Spleen (tissue), 7 donors: ENCODE measurements at regions not wholly inside any gene's neighbourhood (a gene's known extent, or its start where the extent isn't known, plus 50 kb on each side); places are given as distances from the start of the nearest gene placed in this dataset.

Source experiments
- POLR2AphosphoS5 ChIP-seq, 3 donors: sonication (generic); formaldehyde crosslinking; IDR thresholded peaks; one replicate each; pipeline ENCODE4 v1.5.1; 2017; ENCODE audit warnings: antibody characterized with exemption in 3 of 3
- TF ChIP-seq, protein P1 (sequence below), 11 experiments: fragments of 200-600 bp in 7 of 11; fragments of 450-650 bp in 4 of 11; sonication (generic) in 4 of 11; IDR thresholded peaks in 8 of 11; conservative IDR thresholded peaks in 3 of 11; 1 replicate in 7 of 11; 2 replicates in 4 of 11; pipeline versions ENCODE4 v1.4.0 to v1.8.0; 2016 to 2021; ENCODE audit warnings: antibody characterized with exemption in 11 of 11, inconsistent platforms in 4 of 11, mild to moderate bottlenecking in 1 of 11
- donor health status: DM: no; HTN: no; CAD: no; lungs with moderate emphysema.
- donor health status: DM: no; HTN: no; CAD: no.
- donor health status: DM: no; HTN: no; CAD: no.

GRCh38 chr1:209205039-209205438 is 378.5 kb upstream of the CAMK1G start:
- TF ChIP-seq, protein P1, sequence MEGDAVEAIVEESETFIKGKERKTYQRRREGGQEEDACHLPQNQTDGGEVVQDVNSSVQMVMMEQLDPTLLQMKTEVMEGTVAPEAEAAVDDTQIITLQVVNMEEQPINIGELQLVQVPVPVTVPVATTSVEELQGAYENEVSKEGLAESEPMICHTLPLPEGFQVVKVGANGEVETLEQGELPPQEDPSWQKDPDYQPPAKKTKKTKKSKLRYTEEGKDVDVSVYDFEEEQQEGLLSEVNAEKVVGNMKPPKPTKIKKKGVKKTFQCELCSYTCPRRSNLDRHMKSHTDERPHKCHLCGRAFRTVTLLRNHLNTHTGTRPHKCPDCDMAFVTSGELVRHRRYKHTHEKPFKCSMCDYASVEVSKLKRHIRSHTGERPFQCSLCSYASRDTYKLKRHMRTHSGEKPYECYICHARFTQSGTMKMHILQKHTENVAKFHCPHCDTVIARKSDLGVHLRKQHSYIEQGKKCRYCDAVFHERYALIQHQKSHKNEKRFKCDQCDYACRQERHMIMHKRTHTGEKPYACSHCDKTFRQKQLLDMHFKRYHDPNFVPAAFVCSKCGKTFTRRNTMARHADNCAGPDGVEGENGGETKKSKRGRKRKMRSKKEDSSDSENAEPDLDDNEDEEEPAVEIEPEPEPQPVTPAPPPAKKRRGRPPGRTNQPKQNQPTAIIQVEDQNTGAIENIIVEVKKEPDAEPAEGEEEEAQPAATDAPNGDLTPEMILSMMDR (IDR thresholded peaks at IDR 0.05 in 8 of 11, conservative IDR thresholded peaks at IDR 0.05 in 3 of 11), result no peak
- no peak for TF ChIP-seq POLR2AphosphoS5 (IDR thresholded peaks at IDR 0.05)
